ENCODE measurements at regions not wholly inside any gene's neighbourhood (a gene's known extent, or its start where the extent isn't known, plus 50 kb on each side); places are given as distances from the start of the nearest gene placed in this dataset.

DNA sequence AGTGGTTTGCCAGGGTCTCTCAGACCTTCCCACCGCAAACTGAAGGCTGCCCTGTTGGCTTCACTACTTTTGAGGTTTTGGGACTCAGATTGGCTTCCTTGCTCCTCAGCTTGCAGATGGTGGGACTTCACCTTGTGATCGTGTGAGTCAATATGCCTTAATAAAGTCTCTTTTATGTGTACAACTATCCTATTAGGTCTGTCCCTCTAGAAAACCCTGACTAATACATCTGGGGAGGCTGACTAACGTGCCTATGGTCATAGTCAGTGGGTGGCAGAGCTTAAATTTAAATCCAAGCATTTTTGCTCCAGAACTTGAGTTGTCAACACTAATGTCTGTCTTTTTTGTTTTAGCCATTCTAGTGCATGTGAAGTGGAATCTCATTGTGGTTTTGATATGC is 76.5 kb upstream of the CHODL start:
- DNase-seq (ENCODE audit: low read depth, low spot score) = no peak
- TF ChIP-seq CTCF (IDR thresholded peaks at IDR 0.05; ENCODE audit: low read depth, low read length) = no peak
- no peaks in the 10 kb centered on the region for H3K27me3 ChIP-seq (ENCODE audit: control insufficient read depth, insufficient read depth, low read length)
- no peak overlapping the region for H3K4me3 ChIP-seq (ENCODE audit: low read depth, low read length)
- no peak overlapping the region for H3K27ac ChIP-seq (ENCODE audit: low read depth, low read length)
- ChIA-PET POLR2A (no interaction called here), CTCF (no interaction called here)
- peaks cover 9% of the 10 kb centered on the region for H3K9me3 ChIP-seq (ENCODE audit: control insufficient read depth, insufficient read depth, low read length)

DNA sequence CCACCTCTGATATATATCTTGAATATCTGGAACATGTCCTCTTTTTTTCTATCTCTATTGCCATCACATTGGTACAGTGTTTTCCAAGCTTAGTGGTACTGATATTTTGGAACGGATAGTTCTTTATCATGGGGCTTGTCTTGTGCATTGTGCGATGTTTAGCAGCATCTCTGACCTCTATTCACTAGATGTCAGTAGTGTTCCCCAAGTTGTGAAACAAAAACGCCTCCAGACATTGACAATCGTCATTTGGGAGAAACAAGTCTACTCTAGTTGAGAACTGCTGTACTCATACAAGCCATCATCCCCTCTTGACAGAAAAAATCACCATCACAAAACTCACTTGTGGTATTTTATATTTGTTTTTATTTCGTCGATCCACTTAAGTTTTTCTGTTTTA is 79.7 kb upstream of the CHODL start:
- TF ChIP-seq CTCF (IDR thresholded peaks at IDR 0.05; ENCODE audit: low read depth, low read length) = no peak
- no peak for DNase-seq (ENCODE audit: low read depth, low spot score)
- POLR2A ChIA-PET = no interaction called here
- Histone ChIP-seq H3K27ac (ENCODE audit: low read depth, low read length) (no peak overlapping the region), H3K4me3 (ENCODE audit: low read depth, low read length) (no peak overlapping the region), H3K9me3 (ENCODE audit: control insufficient read depth, insufficient read depth, low read length) (peaks cover 5% of the 10 kb centered on the region; the same call in 1 of the 2 replicates), H3K27me3 (ENCODE audit: control insufficient read depth, insufficient read depth, low read length) (no peaks in the 10 kb centered on the region)
- CTCF ChIA-PET = no interaction called here

DNA sequence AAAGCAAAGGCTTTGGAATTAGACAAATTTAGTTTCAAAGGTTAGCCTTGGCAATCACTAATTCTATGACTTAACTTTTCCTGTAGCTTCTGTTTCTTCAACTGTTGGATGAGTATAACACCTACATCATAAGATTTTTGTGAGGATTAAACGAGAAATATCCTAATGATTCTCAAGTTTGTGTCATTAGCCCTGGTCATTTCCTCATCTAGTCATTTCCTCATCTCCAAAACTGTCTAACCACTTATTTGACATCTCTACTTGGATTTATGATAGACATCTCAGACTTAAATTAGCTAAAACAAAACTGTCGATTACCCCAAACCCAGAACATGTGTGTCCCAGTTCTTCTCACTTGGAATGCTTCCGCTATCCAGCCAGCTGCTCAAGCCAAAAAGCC is 80.2 kb upstream of the CHODL start:
- ChIA-PET POLR2A (no interaction called here), CTCF (no interaction called here)
- H3K27me3 ChIP-seq (ENCODE audit: control insufficient read depth, insufficient read depth, low read length) = no peaks in the 10 kb centered on the region
- H3K9me3 ChIP-seq (ENCODE audit: control insufficient read depth, insufficient read depth, low read length) = peaks cover 5% of the 10 kb centered on the region; the same call in 1 of the 2 replicates
- H3K4me3 ChIP-seq (ENCODE audit: low read depth, low read length) = no peak overlapping the region
- no peak for DNase-seq (ENCODE audit: low read depth, low spot score)
- no peak overlapping the region for H3K27ac ChIP-seq (ENCODE audit: low read depth, low read length)
- TF ChIP-seq CTCF (IDR thresholded peaks at IDR 0.05; ENCODE audit: low read depth, low read length) = no peak

DNA sequence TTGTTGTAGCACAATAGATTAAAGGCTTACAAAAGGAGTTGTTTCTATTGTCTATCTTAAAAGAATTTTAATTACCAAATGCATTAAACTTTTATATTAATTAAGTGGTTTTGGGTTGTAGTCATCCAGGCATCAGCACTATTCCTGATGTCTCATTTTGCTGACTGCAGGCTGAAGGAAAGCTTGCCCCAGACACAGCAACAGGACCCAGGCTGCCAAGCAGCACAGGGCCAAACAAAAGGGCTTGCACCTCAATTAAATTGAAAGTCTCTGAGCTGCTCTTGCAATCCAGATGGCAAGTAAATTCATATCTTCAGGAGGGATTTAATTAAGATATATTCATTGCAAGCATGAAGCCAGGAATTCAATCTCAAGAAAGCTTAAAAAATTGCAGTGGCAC is 80.7 kb upstream of the CHODL start:
- ChIA-PET POLR2A (no interaction called here), CTCF (no interaction called here)
- Histone ChIP-seq H3K27ac (ENCODE audit: low read depth, low read length) (no peak overlapping the region), H3K27me3 (ENCODE audit: control insufficient read depth, insufficient read depth, low read length) (no peaks in the 10 kb centered on the region), H3K4me3 (ENCODE audit: low read depth, low read length) (no peak overlapping the region), H3K9me3 (ENCODE audit: control insufficient read depth, insufficient read depth, low read length) (peaks cover 5% of the 10 kb centered on the region; the same call in 1 of the 2 replicates)
- no peak for TF ChIP-seq CTCF (IDR thresholded peaks at IDR 0.05; ENCODE audit: low read depth, low read length)
- no peak for DNase-seq (ENCODE audit: low read depth, low spot score)

DNA sequence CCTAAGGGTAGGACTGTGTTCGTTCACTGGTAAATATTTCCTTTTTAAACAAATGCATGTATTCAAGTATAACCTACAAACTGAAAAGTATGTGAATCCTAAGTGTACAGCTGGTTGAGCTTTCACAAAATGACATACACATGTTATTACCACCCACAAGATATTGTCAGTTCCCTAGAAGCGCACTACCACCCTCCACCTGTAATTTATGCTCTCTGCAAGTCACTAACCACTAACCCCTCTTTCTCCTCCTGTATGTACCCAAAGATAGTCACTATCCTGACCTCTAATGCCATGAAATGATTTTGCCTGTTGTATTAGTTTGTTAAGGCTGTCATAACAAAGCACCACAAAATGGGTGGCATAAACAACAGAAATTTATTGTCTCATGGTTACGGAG is 82.8 kb upstream of the CHODL start:
- H3K4me3 ChIP-seq (ENCODE audit: low read depth, low read length) = no peak overlapping the region
- ChIA-PET CTCF (no interaction called here), POLR2A (no interaction called here)
- no peaks in the 10 kb centered on the region for H3K27me3 ChIP-seq (ENCODE audit: control insufficient read depth, insufficient read depth, low read length)
- DNase-seq (ENCODE audit: low read depth, low spot score) = no peak
- H3K9me3 ChIP-seq (ENCODE audit: control insufficient read depth, insufficient read depth, low read length) = peaks cover 4% of the 10 kb centered on the region
- H3K27ac ChIP-seq (ENCODE audit: low read depth, low read length) = no peak overlapping the region
- no peak for TF ChIP-seq CTCF (IDR thresholded peaks at IDR 0.05; ENCODE audit: low read depth, low read length)
